A549 (cell line): ENCODE measurements at regions not wholly inside any gene's neighbourhood (a gene's known extent, or its start where the extent isn't known, plus 50 kb on each side); places are given as distances from the start of the nearest gene placed in this dataset.

Experiments used
- ATAC-seq, 2 experiments: fragments of 200-7000 bp in 1 of 2; fragments of >200 bp in 1 of 2; cut with Nextera tagmentation in 1 of 2; cut with Tn5 transposase in 1 of 2; 3 replicates each; pipeline versions ENCODE4 v1.8.0 to v1.9.1; 2018 to 2020; ENCODE audit warnings: mild to moderate bottlenecking in 1 of 2, moderate library complexity in 1 of 2
- CTCF ChIA-PET: fragments of 300-600 bp; sonication (Branson Sonifier 250); formaldehyde crosslinking; extraction: SDS; loops from one replicate; lab custom pipeline; 2021; ENCODE audit warnings: antibody characterized with exemption, inconsistent platforms; lab: Yijun Ruan, JAX
- POLR2A ChIA-PET: fragments of 350-600 bp; formaldehyde crosslinking; extraction: SDS; loops from one replicate; lab custom pipeline; 2021; ENCODE audit warnings: antibody characterized with exemption, inconsistent platforms; lab: Yijun Ruan, JAX
- DNase-seq, 2 experiments: peaks; one replicate each; pipeline versions ENCODE4 v3.0.0 to v3.0.0-alpha.2; 2011 to 2016; ENCODE audit warnings: low read depth in 1 of 2, low spot score in 1 of 2
- FAIRE-seq: peaks from 2 replicates; lab custom pipeline; 2011; peaks lifted over from hg19 to GRCh38; lab: Jason Lieb, UNC
- H3K27ac ChIP-seq, 2 experiments: fragments of >200 bp; sonication (Bioruptor Twin); formaldehyde crosslinking; 3 replicates each; pipeline ENCODE4 v1.5.1; 2016 to 2017
- H3K4me1 ChIP-seq: fragments of >200 bp; sonication (Bioruptor Twin); formaldehyde crosslinking; 3 replicates; pipeline ENCODE4 v1.6.1; 2016
- H3K4me2 ChIP-seq: fragments of >200 bp; sonication (Bioruptor Twin); formaldehyde crosslinking; 3 replicates; pipeline ENCODE4 v1.6.1; 2016
- H3K4me3 ChIP-seq: fragments of >200 bp; sonication (Bioruptor Twin); formaldehyde crosslinking; 3 replicates; pipeline ENCODE4 v1.5.1; 2016
- H3K9me3 ChIP-seq: fragments of >200 bp; sonication (Bioruptor Twin); formaldehyde crosslinking; 3 replicates; pipeline ENCODE4 v1.6.1; 2016
- BHLHE40 ChIP-seq: IDR thresholded peaks from 2 replicates; pipeline ENCODE4 v1.6.1; 2012; ENCODE audit warnings: low read depth, low read length, inconsistent platforms
- CEBPB ChIP-seq, 2 experiments: fragments of >200 bp in 1 of 2; sonication (Bioruptor Twin) in 1 of 2; formaldehyde crosslinking in 1 of 2; IDR thresholded peaks; 2 replicates each; pipeline ENCODE4 v1.6.1; 2012 to 2016
- CHD4 ChIP-seq: fragments of 200-600 bp; sonication (generic); IDR thresholded peaks from 2 replicates; pipeline ENCODE4 v1.6.1; 2016; ENCODE audit warnings: antibody characterized with exemption, mild to moderate bottlenecking, borderline replicate concordance
- EHF ChIP-seq: fragments of 250-450 bp; sonication (Bioruptor Pico); IDR thresholded peaks from 2 replicates; pipeline ENCODE4 v1.5.0; 2020; ENCODE audit warnings: mild to moderate bottlenecking
- HDAC2 ChIP-seq: fragments of 200-600 bp; sonication (generic); IDR thresholded peaks from 2 replicates; pipeline ENCODE4 v1.6.1; 2016
- HEYL ChIP-seq: fragments of 250-450 bp; sonication (Bioruptor Pico); IDR thresholded peaks from 2 replicates; pipeline ENCODE4 v1.8.0; 2021; ENCODE audit warnings: mild to moderate bottlenecking, moderate library complexity
- HOXA7 ChIP-seq: fragments of 250-450 bp; sonication (Bioruptor Pico); IDR thresholded peaks from 2 replicates; pipeline ENCODE4 v1.5.0; 2020; ENCODE audit warnings: mild to moderate bottlenecking, moderate library complexity
- MAZ ChIP-seq: fragments of 150-350 bp; IDR thresholded peaks from 2 replicates; pipeline ENCODE4 v1.6.1; 2014; ENCODE audit warnings: antibody characterized with exemption, low read depth, low read length, borderline replicate concordance
- MYC ChIP-seq: IDR thresholded peaks from 2 replicates; pipeline ENCODE4 v1.6.1; 2012; ENCODE audit warnings: mild to moderate bottlenecking, inconsistent platforms, low read length, improper control_type of control experiment, borderline replicate concordance
- NFE2L2 ChIP-seq: fragments of 150-350 bp; conservative IDR thresholded peaks from 2 replicates; pipeline ENCODE4 v1.6.1; 2014; ENCODE audit warnings: low read length
- NPAS2 ChIP-seq: fragments of 250-450 bp; sonication (Bioruptor Pico); IDR thresholded peaks from 2 replicates; pipeline ENCODE4 v1.8.0; 2022; ENCODE audit warnings: mild to moderate bottlenecking, moderate library complexity, borderline replicate concordance
- POLR2A ChIP-seq: IDR thresholded peaks from 2 replicates; pipeline ENCODE4 v1.6.1; 2012; ENCODE audit warnings: mild to moderate bottlenecking, low read length
- POLR2AphosphoS2 ChIP-seq: conservative IDR thresholded peaks from 2 replicates; pipeline ENCODE4 v1.6.1; 2012; ENCODE audit warnings: low read length, improper control_type of control experiment, inconsistent platforms
- RAD21 ChIP-seq, 2 experiments: fragments of >200 bp in 1 of 2; sonication (Bioruptor Twin) in 1 of 2; formaldehyde crosslinking in 1 of 2; IDR thresholded peaks in 1 of 2; conservative IDR thresholded peaks in 1 of 2; 2 replicates in 1 of 2; 3 replicates in 1 of 2; pipeline ENCODE4 v1.6.1; 2012 to 2018; ENCODE audit warnings: inconsistent platforms in 1 of 2
- RCOR1 ChIP-seq: fragments of 150-350 bp; IDR thresholded peaks from 2 replicates; pipeline ENCODE4 v1.6.1; 2014; ENCODE audit warnings: antibody characterized with exemption, low read length, low read depth
- RNF2 ChIP-seq: fragments of 200-600 bp; sonication (generic); IDR thresholded peaks from 2 replicates; pipeline ENCODE4 v1.6.1; 2016; ENCODE audit warnings: low read depth, mild to moderate bottlenecking, antibody characterized with exemption, moderate library complexity, borderline replicate concordance
- SMC3 ChIP-seq: fragments of >200 bp; sonication (Bioruptor Twin); formaldehyde crosslinking; IDR thresholded peaks from 3 replicates; pipeline ENCODE4 v1.6.1; 2018; ENCODE audit warnings: inconsistent platforms
- SREBF2 ChIP-seq: fragments of 450-650 bp; IDR thresholded peaks from 2 replicates; pipeline ENCODE4 v1.6.1; 2014; ENCODE audit warnings: mild to moderate bottlenecking, moderate library complexity
- ZNF302 ChIP-seq: fragments of 250-450 bp; sonication (Bioruptor Pico); IDR thresholded peaks from 2 replicates; pipeline ENCODE4 v1.9.0; 2021; ENCODE audit warnings: inconsistent platforms, mild to moderate bottlenecking, moderate library complexity
- WGBS: methylation state at CpG from one replicate; pipeline ENCODE4 v1.1.6; 2017; ENCODE audit errors: missing lambda C conversion rate; 5-methylcytosine and 5-hydroxymethylcytosine counted together
- TF ChIP-seq, protein P1 (sequence below): fragments of 450-650 bp; IDR thresholded peaks from 2 replicates; pipeline ENCODE4 v1.6.1; 2014; ENCODE audit warnings: antibody characterized with exemption
- TF ChIP-seq, protein P2 (sequence below): fragments of >200 bp; sonication (Bioruptor Twin); formaldehyde crosslinking; IDR thresholded peaks from 3 replicates; pipeline ENCODE4 v1.5.1; 2016
- TF ChIP-seq, protein P3 (sequence below): IDR thresholded peaks from 2 replicates; pipeline ENCODE4 v1.6.1; 2012; ENCODE audit warnings: low read depth, borderline replicate concordance

- H3K9me3 ChIP-seq = no peaks in the 10 kb centered on the region
- no peak overlapping the region for H3K27ac ChIP-seq
- WGBS = 44% methylated on average over 3 of the region's 3 CpGs
- ATAC-seq = no peak
- ChIA-PET POLR2A (no interaction called here), CTCF (interaction anchor here (1.0 kb wide), 1 partner anchor 10 kb away, joined by 5 read pairs; no protein-coding TSS in a partner anchor)
- H3K4me2 ChIP-seq = no peak overlapping the region
- no peak overlapping the region for H3K4me3 ChIP-seq
- TF ChIP-seq CHD4 (no peak), NFE2L2 (no peak), SMC3 (no peak), POLR2A (no peak), POLR2AphosphoS2 (no peak), RCOR1 (no peak), MYC (no peak), ZNF302 (CRISPR knock-in tag) (no peak), NPAS2 (CRISPR knock-in tag) (no peak), RNF2 (no peak), SREBF2 (no peak), HDAC2 (no peak), BHLHE40 (no peak), HOXA7 (no peak), HEYL (CRISPR knock-in tag) (no peak), MAZ (no peak), EHF (no peak)
- TF ChIP-seq, protein P1, sequence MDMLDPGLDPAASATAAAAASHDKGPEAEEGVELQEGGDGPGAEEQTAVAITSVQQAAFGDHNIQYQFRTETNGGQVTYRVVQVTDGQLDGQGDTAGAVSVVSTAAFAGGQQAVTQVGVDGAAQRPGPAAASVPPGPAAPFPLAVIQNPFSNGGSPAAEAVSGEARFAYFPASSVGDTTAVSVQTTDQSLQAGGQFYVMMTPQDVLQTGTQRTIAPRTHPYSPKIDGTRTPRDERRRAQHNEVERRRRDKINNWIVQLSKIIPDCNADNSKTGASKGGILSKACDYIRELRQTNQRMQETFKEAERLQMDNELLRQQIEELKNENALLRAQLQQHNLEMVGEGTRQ = no peak
- TF ChIP-seq, protein P2, sequence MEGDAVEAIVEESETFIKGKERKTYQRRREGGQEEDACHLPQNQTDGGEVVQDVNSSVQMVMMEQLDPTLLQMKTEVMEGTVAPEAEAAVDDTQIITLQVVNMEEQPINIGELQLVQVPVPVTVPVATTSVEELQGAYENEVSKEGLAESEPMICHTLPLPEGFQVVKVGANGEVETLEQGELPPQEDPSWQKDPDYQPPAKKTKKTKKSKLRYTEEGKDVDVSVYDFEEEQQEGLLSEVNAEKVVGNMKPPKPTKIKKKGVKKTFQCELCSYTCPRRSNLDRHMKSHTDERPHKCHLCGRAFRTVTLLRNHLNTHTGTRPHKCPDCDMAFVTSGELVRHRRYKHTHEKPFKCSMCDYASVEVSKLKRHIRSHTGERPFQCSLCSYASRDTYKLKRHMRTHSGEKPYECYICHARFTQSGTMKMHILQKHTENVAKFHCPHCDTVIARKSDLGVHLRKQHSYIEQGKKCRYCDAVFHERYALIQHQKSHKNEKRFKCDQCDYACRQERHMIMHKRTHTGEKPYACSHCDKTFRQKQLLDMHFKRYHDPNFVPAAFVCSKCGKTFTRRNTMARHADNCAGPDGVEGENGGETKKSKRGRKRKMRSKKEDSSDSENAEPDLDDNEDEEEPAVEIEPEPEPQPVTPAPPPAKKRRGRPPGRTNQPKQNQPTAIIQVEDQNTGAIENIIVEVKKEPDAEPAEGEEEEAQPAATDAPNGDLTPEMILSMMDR = no peak
- no peak for FAIRE-seq
- DNase-seq = no peak
- no peaks in the 10 kb centered on the region for H3K4me1 ChIP-seq
Observed at GRCh38 chr7:52018680-52019054, 702.1 kb upstream of the COBL start.

GRCh38 chr7:52017802-52018679 lies 701.4 kb upstream of the COBL start:
- POLR2A ChIA-PET = no interaction called here
- FAIRE-seq (peak; percentile 51), ATAC-seq (peak; percentile 73 to 77; a peak in 5 of 6 replicates), DNase-seq (peak; percentile 19 to 56)
- TF ChIP-seq, protein P2 = peak; percentile 35
- TF ChIP-seq, protein P3, sequence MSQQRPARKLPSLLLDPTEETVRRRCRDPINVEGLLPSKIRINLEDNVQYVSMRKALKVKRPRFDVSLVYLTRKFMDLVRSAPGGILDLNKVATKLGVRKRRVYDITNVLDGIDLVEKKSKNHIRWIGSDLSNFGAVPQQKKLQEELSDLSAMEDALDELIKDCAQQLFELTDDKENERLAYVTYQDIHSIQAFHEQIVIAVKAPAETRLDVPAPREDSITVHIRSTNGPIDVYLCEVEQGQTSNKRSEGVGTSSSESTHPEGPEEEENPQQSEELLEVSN = no peak
- 0 out of 4 replicates have a peak, but pooled peaks of 1 of the 2 experiments have one; percentile 36 for TF ChIP-seq CEBPB (IDR thresholded peaks at IDR 0.05)
- 0 out of 3 replicates have a peak, but pooled peaks have one; percentile 18 for TF ChIP-seq SMC3
- TF ChIP-seq RAD21 (conservative IDR thresholded peaks at IDR 0.05 in 1 of 2, IDR thresholded peaks at IDR 0.05 in 1 of 2) = peak in 1 of 2 experiments; percentile 25; a peak in 1 of 5 replicates
- Histone ChIP-seq H3K4me2 (peak overlapping the region; percentile 48), H3K9me3 (no peaks in the 10 kb centered on the region), H3K27ac (peak overlapping the region; percentile 23 to 56; a peak in 3 of 6 replicates), H3K4me3 (peak overlapping the region; percentile 32; the same call in 2 of the 3 replicates), H3K4me1 (no peaks in the 10 kb centered on the region)
- CTCF ChIA-PET = interaction anchor here (0.6 to 1.0 kb wide), 3 partner anchors 8 to 13 kb away, joined by 3 to 5 read pairs (median 3); no protein-coding TSS in a partner anchor
- WGBS = 16% methylated on average over 8 of the region's 8 CpGs
